Activated CD8-positive, alpha-beta T cell treated with anti-CD3 and anti-CD28 coated beads for 36 hours (primary cell): ENCODE measurements at regions not wholly inside any gene's neighbourhood (a gene's known extent, or its start where the extent isn't known, plus 50 kb on each side); places are given as distances from the start of the nearest gene placed in this dataset.

Source experiments
- ATAC-seq: fragments of 200-7000 bp; cut with Tn5 transposase; one replicate; pipeline ENCODE4 v1.10.0; 2021; ENCODE audit warnings: mild to moderate bottlenecking, moderate library complexity
- CTCF ChIA-PET: fragments of 350-600 bp; sonication (Branson Sonifier 250); formaldehyde crosslinking; loops from one replicate; lab custom pipeline; 2021; ENCODE audit warnings: antibody characterized with exemption; lab: Charles Lee
- POLR2A ChIA-PET: fragments of 350-600 bp; sonication (Branson Sonifier 250); formaldehyde crosslinking; loops from one replicate; lab custom pipeline; 2021; ENCODE audit warnings: antibody characterized with exemption; lab: Charles Lee
- DNase-seq: peaks from one replicate; pipeline ENCODE4 v3.0.0-alpha.2; 2020
- H3K27ac Mint-ChIP-seq: one replicate; pipeline ENCODE4 v1.8.0; 2021; ENCODE audit warnings: mild to moderate bottlenecking, mixed read lengths
- H3K27me3 Mint-ChIP-seq: one replicate; pipeline ENCODE4 v1.8.0; 2021; ENCODE audit warnings: mixed read lengths
- H3K36me3 Mint-ChIP-seq: one replicate; pipeline ENCODE4 v1.8.0; 2021; ENCODE audit warnings: low read depth, mixed read lengths
- H3K4me1 Mint-ChIP-seq: one replicate; pipeline ENCODE4 v1.8.0; 2021; ENCODE audit warnings: low read depth, mixed read lengths
- H3K4me3 Mint-ChIP-seq: one replicate; pipeline ENCODE4 v1.8.0; 2021; ENCODE audit warnings: mild to moderate bottlenecking, moderate library complexity, mixed read lengths
- H3K9me3 Mint-ChIP-seq: one replicate; pipeline ENCODE4 v1.8.0; 2021; ENCODE audit warnings: mixed read lengths
- CTCF ChIP-seq: fragments of 200-600 bp; IDR thresholded peaks from one replicate; pipeline ENCODE4 v1.8.0; 2022; ENCODE audit warnings: antibody characterized with exemption, mild to moderate bottlenecking
- intact Hi-C: fragments of 100-400 bp; cut with micrococcal nuclease; formaldehyde crosslinking; loops from one replicate; pipeline ENCODE4 v1.10.0; 2022

- DNase-seq, result no peak
- H3K27ac Mint-ChIP-seq, result no peak overlapping the region
- intact Hi-C loops, result no loop called here
- ATAC-seq, result no peak
- H3K4me1 Mint-ChIP-seq, result peaks cover 5% of the 10 kb centered on the region
- POLR2A ChIA-PET, result interaction anchor here (0.7 kb wide), 1 partner anchor 77 kb away, joined by 3 read pairs; no protein-coding TSS in a partner anchor
- H3K9me3 Mint-ChIP-seq, result no peaks in the 10 kb centered on the region
- no peak for TF ChIP-seq CTCF
- no peaks in the 10 kb centered on the region for H3K27me3 Mint-ChIP-seq
- H3K4me3 Mint-ChIP-seq, result no peak overlapping the region
- H3K36me3 Mint-ChIP-seq, result no peaks in the 10 kb centered on the region
- CTCF ChIA-PET, result no interaction called here
Observed at GRCh38 chr6:111950661-111951496, 77.6 kb upstream of the FYN start.

DNA sequence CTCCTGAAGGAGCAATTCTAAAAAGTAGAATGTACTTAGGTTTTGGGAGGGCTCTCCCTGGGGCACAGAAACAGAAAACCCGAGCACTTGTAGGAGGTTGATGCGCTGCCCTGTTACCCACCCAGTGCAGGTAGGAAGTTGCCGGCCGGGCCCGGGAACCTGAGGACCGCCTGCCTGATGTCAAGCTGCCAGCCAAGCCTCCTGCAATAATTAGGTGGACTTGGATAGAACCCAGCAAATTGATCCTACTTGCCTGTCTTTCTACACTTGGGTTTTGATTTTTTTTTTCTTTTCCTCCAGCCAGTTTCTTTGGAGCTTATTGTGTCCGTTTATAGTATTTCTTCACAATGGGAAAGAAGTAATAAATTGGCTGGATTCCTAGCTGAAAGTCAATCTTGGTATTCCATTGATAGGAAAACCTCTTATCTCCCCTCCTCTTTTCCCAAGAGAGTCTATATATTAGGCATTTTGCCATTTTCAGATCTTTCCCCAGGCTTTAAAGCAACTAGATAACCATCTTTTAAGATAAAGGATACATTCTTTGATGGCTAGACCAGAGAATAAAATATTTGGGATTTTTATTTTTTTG, 78.3 kb upstream of the FYN start:
- no peak for DNase-seq
- intact Hi-C loops, result no loop called here
- no peak for ATAC-seq
- POLR2A ChIA-PET, result no interaction called here
- H3K4me1 Mint-ChIP-seq, result peaks cover 5% of the 10 kb centered on the region
- no peak overlapping the region for H3K4me3 Mint-ChIP-seq
- H3K27ac Mint-ChIP-seq, result no peak overlapping the region
- no peaks in the 10 kb centered on the region for H3K27me3 Mint-ChIP-seq
- CTCF ChIA-PET, result no interaction called here
- no peaks in the 10 kb centered on the region for H3K9me3 Mint-ChIP-seq
- TF ChIP-seq CTCF, result no peak
- no peaks in the 10 kb centered on the region for H3K36me3 Mint-ChIP-seq

GRCh38 chr6:111952274-111952673, 79.0 kb upstream of the FYN start:
- peaks cover 5% of the 10 kb centered on the region for H3K4me1 Mint-ChIP-seq
- POLR2A ChIA-PET, result interaction anchor here (0.9 kb wide), 1 partner anchor 78 kb away, joined by 3 read pairs; no protein-coding TSS in a partner anchor
- H3K4me3 Mint-ChIP-seq, result no peak overlapping the region
- H3K9me3 Mint-ChIP-seq, result no peaks in the 10 kb centered on the region
- H3K27me3 Mint-ChIP-seq, result no peaks in the 10 kb centered on the region
- CTCF ChIA-PET, result no interaction called here
- no peaks in the 10 kb centered on the region for H3K36me3 Mint-ChIP-seq
- intact Hi-C loops, result no loop called here
- DNase-seq (no peak), ATAC-seq (no peak)
- no peak overlapping the region for H3K27ac Mint-ChIP-seq
- no peak for TF ChIP-seq CTCF

DNA sequence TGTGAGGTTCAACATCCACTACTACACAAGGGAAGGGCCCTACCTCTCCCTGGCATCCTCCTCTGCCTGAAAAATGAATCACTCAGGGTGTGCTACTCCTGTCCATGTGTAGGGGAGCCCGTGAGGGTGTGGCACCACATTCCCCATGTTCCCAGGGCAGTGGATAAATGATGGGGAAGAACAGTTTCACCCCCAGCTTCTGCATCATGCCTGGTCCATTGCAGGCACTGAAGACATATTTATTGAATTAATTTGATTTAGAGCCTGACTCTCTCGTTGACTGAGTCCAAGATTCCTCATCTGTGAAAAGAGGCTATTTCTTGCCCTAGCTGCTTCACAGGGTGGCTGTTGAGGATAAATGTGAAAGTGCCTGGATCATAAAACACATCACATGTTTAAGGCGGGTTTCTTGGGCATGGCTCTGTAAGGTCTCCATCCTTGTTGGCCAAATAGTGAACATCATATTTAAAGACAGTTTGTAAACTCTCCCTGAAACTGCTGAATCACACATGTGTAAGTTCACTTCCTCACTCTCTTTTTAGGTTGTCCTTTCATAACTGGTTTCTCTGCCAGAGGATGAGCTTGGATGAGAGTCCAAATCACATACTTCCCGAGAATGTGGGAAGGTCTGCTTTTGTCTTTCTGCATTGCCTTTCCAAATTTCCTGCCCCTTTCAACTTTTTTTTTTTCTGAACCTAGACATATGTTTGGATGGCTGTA, 79.7 kb upstream of the FYN start:
- intact Hi-C loops, result no loop called here
- POLR2A ChIA-PET, result interaction anchor here (0.6 to 0.9 kb wide), 2 partner anchors 79 to 689 kb away, joined by 3 read pairs; no protein-coding TSS in a partner anchor
- H3K4me1 Mint-ChIP-seq, result peaks cover 5% of the 10 kb centered on the region
- ATAC-seq (no peak), DNase-seq (no peak)
- TF ChIP-seq CTCF, result no peak
- H3K9me3 Mint-ChIP-seq, result no peaks in the 10 kb centered on the region
- H3K27ac Mint-ChIP-seq, result no peak overlapping the region
- H3K36me3 Mint-ChIP-seq, result no peaks in the 10 kb centered on the region
- H3K4me3 Mint-ChIP-seq, result no peak overlapping the region
- CTCF ChIA-PET, result no interaction called here
- no peaks in the 10 kb centered on the region for H3K27me3 Mint-ChIP-seq
